ENCODE measurements at regions not wholly inside any gene's neighbourhood (a gene's known extent, or its start where the extent isn't known, plus 50 kb on each side); places are given as distances from the start of the nearest gene placed in this dataset.
"Not testable (repeated sequence)": the region's sequence is repeated elsewhere in the genome, so short reads cannot be mapped to it uniquely, and the experiment has no call there.

DNA sequence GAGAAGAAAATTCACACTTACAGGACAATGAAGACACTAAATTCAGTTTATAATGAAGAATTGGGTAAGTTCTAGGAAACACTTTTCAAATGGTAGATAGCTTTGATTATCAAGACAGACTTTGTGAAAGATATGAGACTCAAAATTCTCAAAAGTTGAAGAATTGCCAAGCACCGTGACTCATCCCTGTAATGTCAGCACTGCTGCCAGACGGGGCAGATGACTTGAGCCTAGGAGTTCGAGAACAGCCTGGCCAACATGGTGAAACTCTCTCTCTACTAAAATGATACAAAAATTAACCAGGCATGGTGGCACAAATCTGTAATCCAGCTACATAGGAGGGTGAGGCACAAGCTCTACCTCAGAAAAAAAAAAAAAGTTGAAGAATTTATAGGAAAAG lies 1820.1 kb upstream of the LRRTM1 start:
- no peak for DNase-seq (ENCODE audit: low read depth in 4 of 4, low spot score in 3 of 4)

DNA sequence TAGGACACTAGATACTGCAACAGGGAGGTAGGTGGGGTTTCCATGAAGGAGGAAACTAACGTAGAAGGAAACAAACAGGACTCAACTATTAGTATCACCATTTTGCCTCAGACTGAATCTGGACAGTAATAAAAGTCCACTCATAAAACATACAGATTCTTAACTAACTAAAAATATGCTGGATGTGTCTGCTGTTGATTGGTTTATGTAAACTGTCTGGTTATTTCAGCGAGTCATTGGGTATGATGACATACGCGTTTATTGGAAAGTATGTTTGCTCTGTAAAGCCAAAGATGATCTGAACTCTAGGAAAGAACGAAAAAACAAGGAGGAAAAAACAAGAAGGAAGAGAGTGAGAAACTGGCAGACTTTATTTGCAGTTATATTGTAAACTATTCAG lies 1816.1 kb upstream of the LRRTM1 start:
- DNase-seq (ENCODE audit: low read depth in 4 of 4, low spot score in 3 of 4), result no peak

DNA sequence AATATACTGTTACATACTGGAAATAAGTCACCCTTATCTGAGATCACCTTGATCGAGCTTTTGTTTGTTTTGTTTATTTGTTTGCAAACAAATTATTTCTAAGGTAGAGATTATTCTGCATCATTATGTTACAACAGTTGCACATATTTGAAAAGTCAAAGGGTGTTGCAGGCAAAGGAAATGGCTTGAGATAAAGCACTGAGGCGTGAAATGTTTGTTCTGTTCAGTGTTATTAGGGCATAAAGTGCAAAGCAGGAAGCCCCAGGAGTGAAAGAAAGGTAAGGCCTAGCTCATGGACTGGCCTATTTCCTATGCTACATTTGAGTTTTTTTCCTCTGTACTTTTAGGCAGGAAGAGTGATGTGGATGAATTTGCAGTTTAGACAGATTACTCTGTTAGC lies 1815.6 kb upstream of the LRRTM1 start:
- no peak for DNase-seq (ENCODE audit: low read depth in 4 of 4, low spot score in 3 of 4)

DNA sequence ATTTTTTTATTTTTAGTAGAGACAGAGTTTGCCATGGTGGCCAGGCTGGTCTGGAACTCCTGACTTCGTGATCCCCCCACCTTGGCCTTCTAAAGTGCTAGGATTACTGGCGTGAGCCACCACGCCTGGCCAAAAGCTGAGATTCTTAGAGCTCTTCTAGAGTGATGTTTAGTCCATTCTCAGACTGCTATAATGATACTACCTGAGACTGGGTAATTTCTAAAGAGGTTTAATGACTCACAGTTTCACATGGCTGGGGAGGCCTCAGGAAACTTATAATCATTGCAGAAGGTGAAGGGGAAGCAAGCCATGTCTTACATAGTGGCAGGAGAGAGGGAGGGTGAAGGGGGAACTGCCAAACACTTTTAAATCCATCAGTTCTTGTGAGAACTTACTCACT lies 1804.9 kb upstream of the LRRTM1 start:
- no peak for DNase-seq (ENCODE audit: low read depth in 4 of 4, low spot score in 3 of 4)

DNA sequence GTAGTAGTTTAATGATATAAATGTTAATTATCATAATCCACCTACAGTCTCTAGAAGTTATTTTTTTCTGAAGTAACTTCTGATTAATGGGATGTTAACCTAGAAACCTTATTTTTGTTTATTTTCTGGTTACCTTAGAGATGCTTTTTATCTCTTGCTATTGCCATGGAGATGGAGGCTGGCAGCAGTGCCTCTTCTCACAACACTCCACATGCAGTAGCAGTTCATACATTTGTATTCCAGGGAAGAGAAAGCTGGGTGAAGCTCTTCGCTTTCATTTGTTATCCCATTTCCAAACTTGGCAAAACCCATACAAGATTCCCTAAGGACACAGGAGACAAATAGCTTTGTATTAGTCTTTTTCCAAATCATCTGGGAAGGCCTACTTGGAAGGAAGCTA lies 1794.1 kb upstream of the LRRTM1 start:
- no peak for DNase-seq (ENCODE audit: low read depth in 4 of 4, low spot score in 3 of 4)

DNA sequence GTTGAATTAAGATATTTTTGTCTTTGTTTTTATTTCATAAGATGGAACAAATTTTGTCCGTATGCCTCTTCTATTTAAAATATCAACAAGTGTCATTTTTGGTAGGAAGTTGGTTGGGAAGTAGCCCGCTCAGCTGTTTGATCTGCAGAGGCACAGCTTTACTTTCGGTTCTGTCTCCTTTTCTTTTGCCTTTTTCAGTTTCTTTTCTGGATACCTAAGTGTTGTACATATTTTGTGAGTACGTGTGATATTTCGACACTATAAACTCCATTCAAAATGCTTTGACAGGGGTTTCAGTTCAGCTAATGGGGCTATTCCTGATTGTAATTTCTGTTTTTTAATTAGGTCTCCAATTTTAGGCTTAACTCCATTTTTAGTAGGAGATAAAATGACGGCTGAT lies 1785.0 kb upstream of the LRRTM1 start:
- DNase-seq (ENCODE audit: low read depth in 4 of 4, low spot score in 3 of 4), result no peak

DNA sequence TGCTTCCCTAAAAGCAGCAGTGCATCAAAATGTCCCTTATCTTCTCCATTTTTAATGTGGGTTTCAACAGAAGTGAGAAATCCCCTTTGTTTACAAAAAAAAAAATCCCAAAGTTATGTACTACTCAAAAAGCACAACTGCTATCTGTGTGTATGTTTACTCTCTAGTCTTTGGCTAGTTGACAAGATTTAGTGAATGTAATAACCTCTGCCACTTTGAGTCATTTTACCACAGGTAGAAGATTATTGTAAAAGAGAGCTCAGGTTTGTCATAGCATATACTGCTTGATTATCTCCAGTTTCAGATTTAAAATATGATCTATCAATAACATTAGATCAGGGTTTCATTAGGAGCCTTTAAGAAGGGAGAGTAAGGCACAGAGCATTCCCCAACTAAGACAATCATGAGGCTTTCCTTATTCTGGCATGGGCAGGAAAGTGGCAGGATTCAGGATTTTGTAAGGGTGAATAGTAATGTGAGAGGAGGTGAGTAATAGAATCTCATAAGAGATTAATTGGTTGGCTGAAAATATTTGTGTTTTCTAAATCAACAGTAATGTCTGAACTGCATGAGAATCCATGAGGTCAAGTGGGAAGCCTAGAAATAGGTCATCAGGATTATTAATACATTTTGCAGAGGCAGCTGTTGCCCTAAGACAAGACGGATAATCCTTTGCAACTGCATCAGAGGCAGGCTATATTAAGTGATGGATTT lies 1780.3 kb upstream of the LRRTM1 start:
- no peak for DNase-seq (ENCODE audit: low read depth in 4 of 4, low spot score in 3 of 4)

DNA sequence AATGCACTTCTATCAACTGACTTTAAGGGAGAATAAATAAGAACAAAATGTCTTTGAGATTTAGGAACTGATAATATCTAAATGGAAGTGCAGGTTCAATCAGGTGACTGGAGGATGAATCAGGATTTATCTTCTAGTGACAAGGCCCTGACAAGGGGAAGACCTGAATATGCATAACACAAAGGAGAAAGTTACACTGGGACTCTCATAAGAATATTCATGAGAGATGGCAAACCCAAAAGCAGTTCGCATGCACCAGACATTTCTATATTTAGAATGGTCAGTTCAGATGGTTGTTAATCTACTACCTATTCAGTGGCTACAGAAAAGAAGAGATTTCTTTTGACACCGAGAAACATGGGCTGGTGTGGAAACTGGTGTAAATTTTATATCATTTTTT lies 1771.3 kb upstream of the LRRTM1 start:
- no peak for DNase-seq (ENCODE audit: low read depth in 4 of 4, low spot score in 3 of 4)

DNA sequence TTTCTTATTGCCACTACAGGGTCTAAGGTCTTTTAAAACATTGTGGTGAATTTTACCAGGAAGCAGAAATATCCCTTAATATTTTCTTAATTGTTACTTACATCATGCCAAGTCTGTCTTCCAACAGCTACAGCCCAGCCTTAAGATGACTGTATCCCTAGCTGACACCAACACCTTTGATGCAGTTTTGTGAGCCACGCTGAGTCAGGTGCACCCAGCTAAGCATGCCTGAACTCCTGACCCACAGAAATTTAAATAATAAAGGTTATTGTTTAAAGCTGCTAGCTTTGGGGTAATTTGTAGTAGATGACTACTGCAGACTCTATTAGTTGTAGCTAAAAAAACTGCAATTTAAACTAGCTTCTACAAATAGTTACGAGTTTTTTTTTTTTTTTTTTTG lies 1757.9 kb upstream of the LRRTM1 start:
- no peak for DNase-seq (ENCODE audit: low read depth in 4 of 4, low spot score in 3 of 4)

DNA sequence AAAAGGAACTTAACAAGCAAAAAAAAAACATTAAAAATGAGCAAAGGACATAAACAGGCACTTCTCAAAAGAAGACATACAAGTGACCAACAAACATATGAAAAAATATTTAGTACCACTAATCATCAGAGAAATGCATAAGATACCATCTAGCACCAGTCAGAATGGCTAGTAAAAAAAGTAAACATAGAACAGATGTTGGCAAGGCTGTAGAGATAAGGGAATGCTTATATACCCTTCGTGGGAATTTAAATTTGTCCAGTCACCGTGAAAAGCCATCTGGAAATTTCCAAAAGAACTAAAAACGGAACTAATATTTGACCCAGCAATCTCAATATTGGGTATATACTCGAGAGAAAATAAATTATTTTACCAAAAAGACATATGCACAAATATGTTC lies 1751.3 kb upstream of the LRRTM1 start:
- no peak for DNase-seq (ENCODE audit: low read depth in 4 of 4, low spot score in 3 of 4)

DNA sequence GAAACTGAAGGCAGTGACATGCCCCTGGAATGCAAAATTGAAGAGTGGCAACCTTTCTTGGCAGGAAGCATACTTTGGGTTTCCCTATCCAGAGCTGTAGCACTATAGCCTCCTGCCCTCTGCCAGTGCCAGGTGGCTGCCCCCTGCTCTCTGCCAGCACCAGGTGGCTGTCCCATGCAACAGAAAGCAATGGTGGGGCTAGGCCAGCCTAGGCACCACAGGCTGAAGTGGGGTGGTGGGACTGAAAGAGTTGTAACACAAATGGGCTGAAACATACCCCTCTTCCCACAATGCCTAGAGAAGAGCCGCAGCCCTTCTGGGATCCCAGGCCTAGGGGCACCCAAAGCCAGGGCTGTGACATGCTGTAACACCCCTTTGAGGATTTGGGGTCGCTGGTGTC lies 1739.3 kb upstream of the LRRTM1 start:
- DNase-seq (ENCODE audit: low read depth in 4 of 4, low spot score in 3 of 4), result no peak

DNA sequence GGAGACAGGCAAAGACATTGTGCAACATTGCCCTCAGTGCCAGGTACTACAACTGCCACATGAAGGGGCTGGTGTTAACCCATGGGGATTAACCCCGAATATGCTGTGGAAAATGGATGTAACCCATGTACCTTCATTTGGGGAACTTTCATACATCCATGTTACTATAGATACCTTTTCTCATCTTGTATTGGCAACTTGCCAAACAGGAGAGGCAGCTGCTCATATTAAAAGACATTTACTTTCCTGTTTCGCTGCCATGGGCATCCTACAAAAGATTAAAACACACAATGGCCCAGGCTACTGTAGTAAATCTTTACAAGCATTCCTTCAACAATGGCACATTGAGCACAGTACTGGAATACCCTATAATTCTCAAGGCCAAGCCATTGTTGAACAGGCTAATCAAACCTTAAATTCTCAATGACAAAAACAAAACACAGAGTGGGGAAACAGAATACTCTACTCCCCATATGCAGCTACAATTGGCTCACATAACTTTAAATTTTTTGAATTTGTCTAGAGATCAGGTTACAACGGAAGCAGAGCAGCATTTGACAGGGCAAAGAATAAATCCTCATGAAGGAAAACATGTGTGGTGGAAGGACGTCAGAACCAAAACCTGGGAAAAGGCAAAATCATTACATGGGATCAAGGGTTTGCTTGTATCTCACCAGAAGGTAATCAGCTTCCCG lies 1723.5 kb upstream of the LRRTM1 start:
- peak in 1 of 4 donors; percentile 10 for DNase-seq (ENCODE audit: low read depth in 4 of 4, low spot score in 3 of 4)

DNA sequence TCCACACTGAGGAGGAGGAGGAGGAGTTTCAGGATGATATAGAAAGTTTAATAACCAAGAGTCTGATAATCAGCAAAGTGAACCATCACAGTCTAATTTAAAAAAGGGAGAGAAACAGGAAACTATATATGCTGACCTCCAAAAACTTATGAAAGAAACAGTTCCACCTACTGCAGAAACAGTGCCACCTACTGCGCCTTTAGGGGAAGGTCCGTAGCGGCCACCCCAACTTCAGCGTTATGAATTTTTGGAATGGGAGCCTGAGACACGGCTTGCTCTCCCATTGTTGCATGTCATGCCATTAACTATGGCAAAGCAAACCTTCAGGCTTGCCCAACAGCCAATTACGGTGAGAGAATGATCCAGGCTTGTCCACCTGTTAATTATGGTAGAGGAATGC lies 1719.2 kb upstream of the LRRTM1 start:
- DNase-seq (ENCODE audit: low read depth in 4 of 4, low spot score in 3 of 4), result no peak

DNA sequence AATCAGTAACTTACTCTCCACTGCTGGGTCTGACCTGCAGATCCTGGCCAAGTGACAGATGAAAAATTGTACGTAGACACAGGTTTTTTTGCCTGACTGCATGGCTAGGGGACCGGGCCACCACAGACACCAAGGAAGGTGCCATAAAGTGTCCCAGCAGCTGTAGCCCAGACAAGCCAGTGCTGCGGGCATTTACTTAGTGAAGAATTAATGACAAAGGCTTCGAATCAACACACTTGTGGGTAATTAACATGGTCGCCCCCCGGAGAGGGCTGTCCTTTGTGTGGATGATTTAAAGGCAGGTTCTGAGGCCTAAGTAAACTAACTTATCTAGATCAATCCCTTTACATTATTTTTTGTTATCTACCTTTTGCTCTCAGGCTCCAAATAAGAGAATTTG lies 1709.1 kb upstream of the LRRTM1 start:
- DNase-seq (ENCODE audit: low read depth in 4 of 4, low spot score in 3 of 4), result no peak

DNA sequence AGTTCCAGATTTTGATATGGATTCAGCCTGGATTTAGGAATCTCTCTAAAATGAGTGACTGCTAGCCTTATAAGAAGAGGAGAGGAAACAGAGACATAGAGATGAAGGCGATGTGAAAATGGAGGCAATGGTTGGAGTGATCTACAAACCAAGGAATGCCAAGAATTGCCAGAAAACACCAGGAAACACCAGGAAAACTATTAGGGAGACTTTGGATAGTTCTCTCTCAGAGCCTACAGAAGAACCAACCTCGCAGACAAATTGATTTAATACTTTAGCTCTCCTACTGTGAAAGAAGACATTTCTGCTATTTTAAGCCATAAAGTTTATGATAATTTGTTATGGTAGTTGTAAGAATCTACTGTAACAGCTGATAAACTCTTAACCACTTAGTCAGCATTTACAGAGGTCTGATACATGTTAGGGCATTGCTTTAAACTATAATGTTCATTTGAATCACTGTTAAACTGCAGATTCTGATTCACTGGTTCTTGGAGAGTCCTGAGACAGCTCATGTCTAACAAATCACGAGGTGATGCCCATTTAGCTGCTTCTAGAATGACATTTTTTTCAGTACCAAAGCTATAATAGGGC lies 1702.6 kb upstream of the LRRTM1 start:
- no peak for DNase-seq (ENCODE audit: low read depth in 4 of 4, low spot score in 3 of 4)

DNA sequence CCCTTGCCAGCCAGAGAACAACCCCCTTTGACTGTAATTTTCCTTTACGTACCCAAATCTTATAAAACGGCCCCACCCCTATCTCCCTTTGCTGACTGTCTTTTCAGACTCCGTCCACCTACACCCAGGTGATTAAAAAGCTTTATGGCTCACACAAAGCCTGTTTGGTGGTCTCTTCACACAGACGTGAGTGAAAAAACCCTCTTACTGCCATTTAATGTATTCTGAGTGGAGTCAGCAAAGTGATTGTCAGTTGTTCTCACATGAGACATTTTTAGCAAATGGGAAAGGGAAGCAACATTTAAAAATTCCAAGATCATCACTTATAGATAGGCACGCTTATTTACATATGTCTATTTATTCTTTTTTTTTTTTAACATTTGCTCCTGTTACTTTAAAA lies 1701.3 kb upstream of the LRRTM1 start:
- DNase-seq (ENCODE audit: low read depth in 4 of 4, low spot score in 3 of 4), result not testable (repeated sequence)

DNA sequence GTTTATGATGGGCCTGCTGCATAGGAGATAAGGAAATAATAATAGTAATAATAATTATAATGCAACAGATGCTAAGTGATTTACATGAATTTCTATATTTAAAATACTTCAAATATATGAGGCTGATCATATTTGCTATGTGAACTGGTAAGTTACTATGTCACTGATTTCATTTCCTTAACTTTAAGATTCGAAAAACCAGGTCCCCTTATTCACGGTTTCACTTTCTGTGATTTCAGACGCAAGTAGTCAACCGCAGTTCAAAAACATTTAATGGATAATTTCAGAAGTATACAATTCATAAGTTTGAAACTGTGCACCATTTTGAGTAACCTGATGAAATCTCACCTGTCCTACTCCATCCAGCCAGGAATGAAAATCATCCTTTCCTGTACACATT lies 1697.1 kb upstream of the LRRTM1 start:
- DNase-seq (ENCODE audit: low read depth in 4 of 4, low spot score in 3 of 4), result no peak

DNA sequence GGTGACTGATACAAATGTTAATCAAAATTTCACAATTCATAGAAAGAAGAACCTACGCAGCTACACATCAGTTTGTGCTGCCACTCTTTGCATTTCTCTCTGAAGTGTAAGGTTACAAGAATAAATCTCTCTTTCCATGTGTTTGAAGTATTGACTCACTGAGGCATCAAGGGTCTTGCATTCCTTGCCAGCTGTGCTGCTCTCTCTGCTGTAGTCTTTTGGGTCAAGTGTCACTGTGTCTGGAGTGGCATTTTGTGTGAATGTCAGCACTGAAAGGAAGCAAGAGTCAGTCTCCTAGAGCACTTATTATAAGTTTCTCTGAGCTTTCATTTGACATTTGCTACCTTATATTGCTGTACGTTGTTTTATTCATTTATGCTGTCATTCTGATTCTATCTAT lies 1696.1 kb upstream of the LRRTM1 start:
- no peak for DNase-seq (ENCODE audit: low read depth in 4 of 4, low spot score in 3 of 4)

DNA sequence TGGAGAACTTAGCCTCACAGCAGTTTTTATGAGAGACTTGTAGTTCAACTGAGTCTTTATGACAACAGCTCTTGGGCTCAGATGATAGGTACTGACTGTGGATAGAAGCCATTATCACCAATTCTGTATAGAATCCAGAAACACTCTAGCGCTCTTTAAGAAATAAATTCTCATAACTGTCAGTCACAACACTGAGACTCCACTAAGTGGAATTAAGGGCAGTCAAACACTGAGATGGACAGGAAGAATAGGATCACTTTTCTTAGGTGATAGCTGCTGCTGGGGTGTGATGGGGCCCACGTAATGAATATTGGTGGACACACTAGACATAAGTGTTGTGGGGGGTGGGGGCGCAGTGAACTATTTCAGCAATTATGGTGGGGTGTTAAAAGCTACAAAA lies 1691.8 kb upstream of the LRRTM1 start:
- no peak for DNase-seq (ENCODE audit: low read depth in 4 of 4, low spot score in 3 of 4)

DNA sequence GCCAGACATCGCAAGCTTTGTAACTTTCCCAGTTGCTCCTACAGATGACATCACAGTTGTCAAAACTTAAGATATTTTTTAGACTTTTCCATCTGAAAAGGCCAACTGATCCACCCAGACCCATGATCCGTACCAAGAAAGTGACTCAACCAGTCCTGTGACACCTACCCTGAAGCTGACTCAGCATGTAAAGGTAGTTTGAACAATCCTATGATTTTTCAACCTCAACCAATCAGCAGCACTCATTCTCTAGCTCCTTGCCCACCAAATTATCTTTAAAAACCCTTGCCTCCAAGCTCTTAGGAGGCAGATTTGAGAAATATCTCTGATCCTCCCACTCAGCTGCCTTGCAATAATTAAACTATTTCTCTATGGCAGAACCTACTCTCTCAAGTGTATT lies 1686.7 kb upstream of the LRRTM1 start:
- DNase-seq (ENCODE audit: low read depth in 4 of 4, low spot score in 3 of 4), result no peak

DNA sequence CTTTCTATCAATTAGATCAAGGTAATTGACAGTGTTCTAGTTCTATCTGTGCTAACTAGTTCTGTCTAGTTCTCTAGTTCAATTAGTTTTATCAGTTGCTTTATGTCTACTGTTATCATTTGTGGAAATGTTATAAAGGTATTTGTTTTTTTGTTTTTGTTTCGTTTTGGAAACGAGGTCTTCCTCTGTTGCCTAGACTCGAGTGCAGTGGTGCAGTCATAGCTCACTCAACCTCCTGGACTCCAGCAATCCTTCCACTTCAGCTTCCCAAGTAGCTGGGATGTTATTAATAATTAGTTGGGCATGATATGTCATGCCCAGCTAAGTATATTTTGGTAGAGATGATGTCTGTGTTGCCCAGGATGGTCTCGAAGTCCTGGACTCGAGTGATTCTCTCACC lies 1682.8 kb upstream of the LRRTM1 start:
- no peak for DNase-seq (ENCODE audit: low read depth in 4 of 4, low spot score in 3 of 4)

DNA sequence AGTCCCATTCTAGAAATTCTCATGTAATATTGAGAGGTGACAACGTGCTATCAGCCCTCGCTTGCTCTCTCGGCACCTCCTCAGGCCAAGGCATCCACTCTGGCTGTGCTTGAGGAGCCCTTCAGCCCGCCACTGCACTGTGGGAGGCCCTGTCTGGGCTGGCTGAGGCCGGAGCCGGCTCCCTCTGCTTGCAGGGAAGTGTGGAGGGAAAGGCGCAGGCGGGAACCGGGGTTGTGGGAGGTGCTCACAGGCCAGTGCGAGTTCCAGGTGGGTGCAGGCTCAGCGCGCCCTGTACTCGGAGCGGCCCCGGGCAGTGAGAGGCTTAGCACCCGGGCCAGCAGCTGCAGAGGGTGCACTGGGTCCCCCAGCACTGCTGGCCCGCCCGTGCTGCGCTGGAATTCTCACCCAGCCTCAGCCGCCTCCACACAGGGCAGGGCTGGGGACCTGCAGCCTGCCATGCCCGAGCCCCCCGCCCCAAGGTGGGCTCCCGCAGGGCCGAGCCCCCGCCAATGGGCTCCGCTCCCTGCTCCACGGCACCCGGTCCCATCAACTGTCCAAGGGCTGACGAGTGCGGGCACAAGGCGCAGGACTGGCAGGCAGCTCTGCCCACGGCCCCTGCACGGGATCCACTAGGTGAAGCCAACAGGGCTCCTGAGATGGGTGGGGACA lies 1680.6 kb upstream of the LRRTM1 start:
- no peak for DNase-seq (ENCODE audit: low read depth in 4 of 4, low spot score in 3 of 4)

Measured in right renal pelvis (tissue), 4 donors.